GM23338 (cell line): ENCODE measurements at regions not wholly inside any gene's neighbourhood (a gene's known extent, or its start where the extent isn't known, plus 50 kb on each side); places are given as distances from the start of the nearest gene placed in this dataset.

Source experiments
- EZH2phosphoT487 ChIP-seq: fragments of 200-600 bp; sonication (generic); IDR thresholded peaks from one replicate; pipeline ENCODE4 v1.8.1; 2018; ENCODE audit warnings: antibody characterized with exemption; ENCODE audit not compliant: unreplicated experiment
- TF ChIP-seq, protein P1 (sequence below), 2 experiments: fragments of 200-600 bp in 1 of 2; sonication (generic) in 1 of 2; conservative IDR thresholded peaks; 2 replicates each; pipeline versions ENCODE4 v1.5.1 to v1.6.1; 2016 to 2017; ENCODE audit warnings: antibody characterized with exemption in 2 of 2, low read depth in 2 of 2, mild to moderate bottlenecking in 2 of 2, moderate library complexity in 1 of 2

DNA sequence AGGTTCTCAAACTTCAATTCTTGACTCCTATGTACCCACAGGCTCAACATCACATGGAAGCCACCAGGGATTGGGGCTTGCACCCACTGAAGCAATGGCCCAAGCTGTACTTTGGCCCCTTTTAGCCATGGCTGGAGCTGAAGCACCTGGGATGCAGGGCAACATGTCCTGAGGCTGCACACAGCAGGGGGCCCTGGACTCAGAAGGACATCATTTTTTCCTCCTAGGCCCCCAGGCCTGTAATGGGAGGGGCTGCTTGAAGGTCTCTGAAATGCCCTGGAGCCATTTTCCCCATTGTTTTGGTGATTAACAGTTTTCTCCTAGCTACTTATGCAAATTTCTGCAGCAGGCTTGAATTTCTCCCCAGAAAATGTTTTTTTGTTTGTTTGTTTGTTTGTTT lies 465.1 kb upstream of the PCDH10 start:
- TF ChIP-seq, protein P1, sequence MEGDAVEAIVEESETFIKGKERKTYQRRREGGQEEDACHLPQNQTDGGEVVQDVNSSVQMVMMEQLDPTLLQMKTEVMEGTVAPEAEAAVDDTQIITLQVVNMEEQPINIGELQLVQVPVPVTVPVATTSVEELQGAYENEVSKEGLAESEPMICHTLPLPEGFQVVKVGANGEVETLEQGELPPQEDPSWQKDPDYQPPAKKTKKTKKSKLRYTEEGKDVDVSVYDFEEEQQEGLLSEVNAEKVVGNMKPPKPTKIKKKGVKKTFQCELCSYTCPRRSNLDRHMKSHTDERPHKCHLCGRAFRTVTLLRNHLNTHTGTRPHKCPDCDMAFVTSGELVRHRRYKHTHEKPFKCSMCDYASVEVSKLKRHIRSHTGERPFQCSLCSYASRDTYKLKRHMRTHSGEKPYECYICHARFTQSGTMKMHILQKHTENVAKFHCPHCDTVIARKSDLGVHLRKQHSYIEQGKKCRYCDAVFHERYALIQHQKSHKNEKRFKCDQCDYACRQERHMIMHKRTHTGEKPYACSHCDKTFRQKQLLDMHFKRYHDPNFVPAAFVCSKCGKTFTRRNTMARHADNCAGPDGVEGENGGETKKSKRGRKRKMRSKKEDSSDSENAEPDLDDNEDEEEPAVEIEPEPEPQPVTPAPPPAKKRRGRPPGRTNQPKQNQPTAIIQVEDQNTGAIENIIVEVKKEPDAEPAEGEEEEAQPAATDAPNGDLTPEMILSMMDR (conservative IDR thresholded peaks at IDR 0.05; ENCODE audit: low read depth in 2 of 2) = no peak
- TF ChIP-seq EZH2phosphoT487 = no peak
